ENCODE measurements at regions not wholly inside any gene's neighbourhood (a gene's known extent, or its start where the extent isn't known, plus 50 kb on each side); places are given as distances from the start of the nearest gene placed in this dataset.
"Not testable (repeated sequence)": the region's sequence is repeated elsewhere in the genome, so short reads cannot be mapped to it uniquely, and the experiment has no call there.

DNA sequence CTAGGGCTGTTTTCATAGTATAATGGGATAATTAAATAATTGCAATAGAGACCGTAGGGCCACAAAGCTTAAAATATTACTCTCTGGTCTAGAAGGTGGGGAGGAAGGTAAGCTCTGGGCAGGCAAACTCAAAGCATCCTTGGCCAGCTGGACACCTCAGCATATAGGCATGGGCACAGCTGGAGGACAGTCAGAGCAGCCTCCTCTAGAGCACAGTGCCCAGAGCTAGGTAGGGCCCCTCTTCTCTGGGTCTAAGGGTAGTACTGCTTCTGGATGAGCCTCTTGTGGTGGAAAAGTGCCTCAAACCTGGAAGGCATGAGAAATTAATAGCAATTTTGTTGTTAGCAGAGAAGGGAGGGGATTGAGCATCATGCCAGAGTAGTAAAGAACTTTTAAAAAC lies 116.9 kb upstream of the FOXN2 start:
- no peak for DNase-seq

DNA sequence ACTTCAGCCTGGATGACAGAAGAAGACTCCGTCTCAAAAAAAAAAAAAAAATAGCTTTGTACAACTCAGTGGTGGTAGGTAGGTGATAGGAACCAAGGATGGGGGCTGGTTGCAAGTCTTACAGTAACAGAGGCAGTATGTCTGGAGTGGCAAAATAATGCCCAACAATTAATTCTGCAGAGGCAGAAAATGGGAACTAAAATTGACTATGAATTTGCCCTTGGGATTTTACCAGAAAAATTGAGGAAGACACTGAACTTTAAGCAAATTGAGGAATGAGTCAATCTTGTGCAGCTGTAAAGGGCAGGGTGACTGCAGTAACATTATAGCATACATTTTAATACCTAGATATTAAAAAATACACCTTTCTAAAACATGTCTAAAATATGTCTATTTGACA lies 116.1 kb upstream of the FOXN2 start:
- no peak for DNase-seq

DNA sequence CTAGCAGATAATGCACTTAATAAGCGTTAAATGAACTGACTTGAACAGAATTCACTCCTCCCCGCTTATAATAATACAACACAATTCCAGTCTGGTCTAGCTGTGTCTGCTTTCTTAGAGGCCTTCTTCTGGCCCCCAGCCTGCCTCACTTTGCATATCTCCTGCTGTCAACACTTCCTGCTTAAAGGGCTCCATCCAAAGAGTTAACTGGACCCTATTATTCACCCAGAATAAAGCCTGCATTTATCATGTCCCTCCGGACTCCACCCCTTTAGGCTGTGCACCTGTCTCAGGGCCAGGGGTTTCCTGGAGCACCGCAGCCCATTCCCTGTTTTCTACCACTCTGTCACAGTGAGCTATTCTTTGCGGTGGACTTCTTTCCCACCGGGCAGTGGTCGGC lies 115.4 kb upstream of the FOXN2 start:
- no peak for DNase-seq

DNA sequence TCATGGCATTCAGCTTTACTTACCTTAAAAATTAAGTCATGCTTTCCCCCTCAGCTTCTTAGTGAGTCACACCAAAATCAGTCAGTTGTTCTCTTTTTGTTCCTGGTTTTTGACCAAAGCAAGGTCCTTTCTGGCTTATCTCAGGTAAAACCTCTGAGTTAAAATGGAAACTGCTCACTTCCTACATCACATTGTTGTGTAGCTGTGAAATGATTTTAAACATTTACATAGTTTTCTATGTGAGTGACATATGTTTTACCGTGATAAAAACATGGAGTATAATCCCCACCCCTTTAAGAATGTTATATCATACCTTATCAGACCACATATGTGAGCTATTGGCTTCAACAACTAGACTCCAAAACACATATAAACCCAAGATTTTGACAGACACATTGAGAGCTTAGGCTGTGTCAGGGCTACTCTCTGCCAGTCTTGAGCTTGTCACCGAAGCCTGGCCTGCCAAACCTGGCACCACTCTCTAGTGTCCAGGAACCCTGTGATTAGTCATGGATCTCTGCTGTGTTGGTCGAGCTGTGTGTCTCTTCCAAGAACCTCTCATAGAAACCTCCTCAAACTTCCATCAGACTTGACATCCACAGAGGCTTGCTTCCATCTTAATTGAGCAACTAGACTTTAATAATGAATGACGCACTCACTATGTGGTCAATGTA lies 113.7 kb upstream of the FOXN2 start:
- DNase-seq = no peak

DNA sequence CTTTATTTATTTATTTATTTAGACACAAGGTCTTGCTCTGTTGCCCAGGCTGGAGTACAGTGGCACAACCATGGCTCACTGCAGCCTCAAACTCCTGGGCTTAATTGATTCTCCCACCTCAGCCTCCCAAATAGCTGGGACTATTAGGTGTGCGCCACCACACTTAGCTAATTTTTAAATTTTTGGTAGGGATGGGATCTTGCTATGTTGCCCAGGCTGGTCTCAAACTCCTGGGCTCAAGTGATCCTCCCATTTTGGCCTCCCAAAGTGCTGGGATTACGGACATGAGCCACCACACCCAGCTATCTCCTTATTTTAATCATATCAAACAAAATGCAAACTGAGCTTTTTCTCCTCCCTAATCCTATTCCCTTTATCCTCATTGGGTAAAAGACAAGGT lies 113.0 kb upstream of the FOXN2 start:
- not testable (repeated sequence) for DNase-seq

DNA sequence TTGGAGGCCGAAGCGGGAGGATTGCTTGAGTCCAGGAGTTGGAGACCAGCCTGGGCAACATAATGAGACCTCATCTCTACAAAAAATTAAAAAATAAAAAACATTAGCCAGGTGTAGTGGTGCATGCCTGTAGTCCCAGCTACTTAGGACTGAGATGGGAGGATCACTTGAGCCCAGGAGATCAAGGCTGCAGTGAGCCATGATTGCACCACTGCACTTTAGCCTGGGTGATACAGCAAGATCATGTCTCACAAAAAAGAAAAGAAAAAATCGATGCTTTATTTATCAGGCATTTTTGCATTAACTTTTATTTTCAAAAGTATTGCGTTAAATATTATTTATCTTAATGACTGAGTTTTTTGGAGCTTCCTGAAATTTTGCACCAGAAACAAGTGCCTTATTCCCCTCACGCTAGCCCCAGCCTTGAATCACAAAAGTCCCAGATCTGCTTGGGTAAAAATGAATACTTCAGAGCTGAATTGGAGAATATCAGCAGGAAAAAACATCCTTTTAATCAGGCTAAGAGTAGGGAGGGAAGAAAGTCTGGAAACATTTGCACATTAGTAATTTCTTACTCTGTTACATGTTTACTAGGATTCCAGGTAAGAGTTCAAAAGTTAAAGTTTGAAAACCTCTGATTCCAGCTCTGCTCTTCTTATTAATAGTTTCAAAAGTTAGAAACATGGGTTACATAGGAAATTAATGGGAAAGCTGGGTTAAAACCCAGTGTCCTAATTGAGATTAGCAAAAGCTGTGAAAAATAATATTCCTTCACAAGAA lies 111.4 kb upstream of the FOXN2 start:
- DNase-seq = no peak

DNA sequence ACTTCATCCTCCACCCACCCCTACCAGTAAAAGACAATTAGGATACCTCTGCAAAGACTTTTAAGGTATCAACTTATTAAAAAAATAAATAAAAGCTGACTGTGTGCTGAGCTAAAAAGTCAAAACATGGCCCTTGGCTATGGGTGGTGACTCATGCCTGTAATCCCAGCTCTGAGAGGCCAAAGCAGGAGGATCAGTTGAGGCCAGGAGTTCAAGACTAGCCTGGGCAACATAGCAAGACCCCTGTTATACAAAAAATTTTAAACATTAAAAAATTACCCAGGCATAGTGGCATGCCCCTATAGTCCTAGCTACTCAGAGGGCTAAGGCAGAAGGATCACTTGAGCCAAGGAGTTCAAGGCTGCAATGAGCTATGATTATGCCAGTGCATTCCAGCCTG lies 110.8 kb upstream of the FOXN2 start:
- no peak for DNase-seq

DNA sequence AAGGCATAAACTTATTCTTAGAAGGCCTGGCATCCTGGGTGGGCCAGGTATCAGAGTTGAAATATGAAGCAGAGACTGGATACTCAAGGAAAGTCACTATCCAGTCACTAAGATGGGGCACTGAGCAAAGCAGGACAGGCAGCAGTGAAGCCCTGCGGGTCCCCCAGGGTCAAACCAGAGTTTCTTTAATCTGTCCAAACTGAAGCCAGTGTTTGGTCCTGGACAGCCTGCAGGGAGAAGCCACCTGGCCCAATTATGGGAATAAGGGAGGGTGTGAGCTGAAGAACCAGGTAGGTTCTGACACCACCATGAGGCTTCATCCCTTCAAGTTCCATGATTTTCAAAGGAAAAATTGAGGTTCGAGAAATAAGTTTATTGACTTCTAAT lies 109.7 kb upstream of the FOXN2 start:
- no peak for DNase-seq

DNA sequence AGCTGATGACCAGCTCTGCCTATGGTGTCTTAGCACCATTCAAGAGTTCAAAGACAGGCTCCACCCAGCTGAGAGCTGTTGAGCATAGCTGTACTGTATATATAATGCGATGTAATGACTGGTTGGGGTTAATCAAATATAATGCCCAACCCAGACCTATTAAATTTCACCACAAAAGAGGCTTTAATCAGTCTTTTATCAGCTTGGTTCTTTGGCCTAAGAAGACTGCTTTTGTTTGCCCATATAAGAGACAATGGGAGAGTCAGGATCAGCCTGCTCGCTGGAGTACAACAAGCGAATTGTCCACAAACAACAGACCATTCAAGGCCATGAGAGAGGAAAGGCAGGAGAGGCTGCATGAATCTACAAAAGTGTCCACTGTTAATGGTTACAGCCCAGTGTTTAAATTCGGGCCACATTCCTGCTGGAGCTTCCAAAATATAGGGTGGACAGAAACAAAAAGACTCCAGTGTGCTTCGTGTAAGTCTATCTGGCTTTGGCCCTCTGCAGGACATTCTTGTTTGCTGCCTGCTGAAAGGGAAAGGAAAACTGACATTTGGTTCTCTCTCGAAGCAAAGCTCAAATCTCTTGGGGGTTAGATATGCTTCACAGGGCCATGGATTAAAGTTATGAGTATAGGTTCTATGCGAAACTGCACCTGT lies 109.2 kb upstream of the FOXN2 start:
- DNase-seq = no peak

DNA sequence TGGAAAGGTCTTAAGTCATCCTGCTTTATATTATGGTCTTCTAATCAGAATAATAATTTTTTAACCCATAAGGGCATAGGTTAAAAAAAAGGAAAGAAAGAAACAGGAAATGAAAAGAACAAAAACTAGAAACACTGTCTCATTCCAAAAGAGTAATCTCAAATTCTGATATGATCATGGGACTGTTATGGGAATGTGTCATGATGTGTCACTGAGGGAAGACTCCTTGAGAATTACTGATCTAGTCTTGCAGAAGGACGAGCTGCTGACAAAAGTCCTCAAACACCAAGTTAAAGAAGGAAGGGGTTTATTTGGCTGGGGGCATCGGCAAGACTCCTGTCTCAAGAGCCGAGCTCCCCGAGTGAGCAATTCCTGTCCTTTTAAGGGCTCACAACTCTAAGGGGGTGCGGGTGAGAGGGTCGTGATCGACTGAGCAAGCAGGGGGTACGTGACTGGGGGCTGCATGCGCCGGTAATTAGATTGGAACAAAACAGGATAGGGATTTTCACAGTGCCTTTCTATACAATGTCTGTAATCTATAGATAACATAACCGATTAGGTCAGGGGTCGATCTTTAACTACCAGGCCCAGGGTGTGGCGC lies 108.3 kb upstream of the FOXN2 start:
- DNase-seq = not testable (repeated sequence)

DNA sequence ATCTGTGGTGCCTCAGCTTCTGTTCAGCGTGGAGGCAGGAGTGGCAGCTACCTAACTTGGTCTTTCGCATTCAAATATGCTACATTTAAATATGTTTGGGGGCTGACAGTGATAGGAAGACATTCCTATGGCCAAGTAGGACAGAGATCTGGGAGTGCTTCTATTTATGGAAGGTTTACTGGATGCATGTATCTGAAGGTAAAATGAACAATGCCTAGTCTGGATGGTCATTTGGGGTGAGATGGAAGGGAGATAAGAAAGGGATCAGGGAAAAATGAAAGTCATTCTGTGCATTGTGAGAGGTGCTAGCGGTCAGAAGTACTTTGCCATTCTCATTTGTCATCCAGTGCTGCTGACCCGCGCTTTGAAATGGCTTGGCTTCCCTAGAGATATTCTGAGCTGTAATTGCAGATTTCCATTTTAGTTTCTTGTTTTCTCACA lies 107.3 kb upstream of the FOXN2 start:
- DNase-seq = no peak

DNA sequence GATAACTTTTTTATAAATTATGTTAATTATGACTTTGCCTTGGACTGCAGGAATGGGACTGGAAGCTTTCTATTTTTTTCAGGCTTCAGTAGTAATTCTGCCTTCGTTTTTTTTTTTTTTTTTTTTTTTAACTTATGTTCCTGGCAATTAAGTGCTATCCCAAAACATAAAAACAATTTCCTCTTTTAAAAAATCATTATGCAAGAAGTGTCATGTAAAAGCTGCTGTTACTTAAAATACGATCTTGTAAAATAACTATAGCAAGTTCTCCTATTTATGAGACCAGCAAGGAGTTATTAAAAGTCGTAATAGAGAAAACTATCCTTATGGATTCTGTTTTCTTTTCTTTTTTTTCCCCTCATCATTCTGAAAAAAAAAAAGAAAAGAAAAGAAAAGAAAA lies 106.6 kb upstream of the FOXN2 start:
- no peak for DNase-seq

DNA sequence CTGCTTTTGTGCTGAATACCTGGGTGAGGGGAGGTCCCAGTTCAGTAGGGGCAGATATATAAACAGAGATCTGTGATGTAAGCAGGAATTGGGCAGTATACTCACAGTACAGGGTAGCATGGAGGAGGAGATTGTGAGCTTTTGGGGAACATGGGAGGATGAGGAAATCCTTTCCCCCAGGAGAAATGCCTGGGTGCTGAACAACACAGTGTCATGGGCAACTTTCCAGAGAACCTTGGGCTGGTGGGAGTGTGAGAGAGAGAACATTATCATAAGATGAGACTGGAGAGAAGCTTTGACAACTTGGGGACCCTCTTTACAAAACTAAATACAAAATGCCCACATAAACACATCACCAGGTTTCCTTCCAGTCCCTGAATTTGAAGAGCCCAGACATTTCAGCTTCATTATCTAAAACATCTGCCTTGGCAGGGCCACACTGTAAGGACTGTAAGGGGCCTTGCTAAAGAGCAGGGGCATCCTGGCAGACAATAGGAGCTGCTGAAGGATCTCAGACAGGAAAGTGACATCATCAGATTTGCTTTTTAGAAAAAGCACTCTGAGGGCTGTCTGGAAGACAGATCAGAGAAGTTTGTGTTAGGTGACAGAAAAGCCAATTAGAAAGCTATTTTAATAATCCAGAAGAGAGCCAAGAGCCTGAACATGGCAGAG lies 105.1 kb upstream of the FOXN2 start:
- no peak for DNase-seq

DNA sequence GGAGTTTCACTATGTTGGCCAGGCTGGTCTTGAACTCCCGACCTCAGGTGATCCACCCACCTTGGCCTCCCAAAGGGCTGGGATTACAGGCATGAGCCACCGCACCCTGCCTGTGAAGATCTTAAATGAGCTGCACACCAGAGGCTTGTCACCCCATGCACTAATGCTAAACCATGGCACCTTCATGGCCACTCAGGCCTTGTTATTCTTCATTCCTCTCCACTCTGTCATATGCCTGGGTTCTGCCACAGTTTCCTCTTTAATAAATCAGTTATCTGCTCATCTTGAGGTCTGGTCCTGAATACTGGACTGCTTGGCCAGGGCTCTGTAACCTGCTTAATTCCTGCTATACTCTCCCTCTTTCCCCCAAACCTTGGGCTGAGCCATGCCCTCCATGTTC lies 104.3 kb upstream of the FOXN2 start:
- DNase-seq = no peak

DNA sequence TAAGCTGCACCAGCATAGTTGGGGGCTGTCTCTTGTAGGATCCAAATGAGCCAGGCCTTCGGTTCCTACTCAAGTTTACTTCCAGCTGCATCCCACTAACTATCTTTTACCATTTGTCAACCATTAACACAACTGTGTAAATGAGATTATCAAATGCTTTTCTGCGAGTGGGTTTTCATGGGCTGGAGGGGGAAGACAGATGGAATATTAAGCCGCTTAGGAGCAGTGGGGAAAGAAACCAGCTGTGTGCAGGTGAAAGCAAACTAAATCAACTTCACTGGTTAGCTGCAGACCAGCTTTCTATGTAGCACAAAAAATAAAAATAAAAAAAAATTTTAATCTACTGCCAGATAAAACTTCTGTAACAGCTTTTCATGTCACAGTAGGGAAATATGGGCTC lies 100.8 kb upstream of the FOXN2 start:
- DNase-seq = no peak

DNA sequence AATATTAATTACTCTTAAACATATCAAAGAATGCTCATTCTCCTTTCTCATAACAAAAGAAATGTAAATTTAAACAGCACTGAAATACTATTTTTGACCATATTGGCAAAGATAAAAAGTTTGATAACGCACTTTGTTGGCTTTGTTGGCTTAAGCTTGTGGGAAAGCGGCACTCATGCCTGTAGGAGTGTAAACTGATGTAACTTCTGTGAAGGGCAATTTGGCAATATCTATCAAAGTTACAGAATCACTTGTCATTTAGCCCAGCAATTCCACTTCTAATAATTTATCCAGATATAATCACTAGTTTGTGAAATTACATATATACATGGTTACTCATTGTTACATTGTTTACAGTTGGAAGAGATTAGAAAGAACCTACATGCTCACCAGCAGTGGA lies 96.3 kb upstream of the FOXN2 start:
- no peak for DNase-seq

DNA sequence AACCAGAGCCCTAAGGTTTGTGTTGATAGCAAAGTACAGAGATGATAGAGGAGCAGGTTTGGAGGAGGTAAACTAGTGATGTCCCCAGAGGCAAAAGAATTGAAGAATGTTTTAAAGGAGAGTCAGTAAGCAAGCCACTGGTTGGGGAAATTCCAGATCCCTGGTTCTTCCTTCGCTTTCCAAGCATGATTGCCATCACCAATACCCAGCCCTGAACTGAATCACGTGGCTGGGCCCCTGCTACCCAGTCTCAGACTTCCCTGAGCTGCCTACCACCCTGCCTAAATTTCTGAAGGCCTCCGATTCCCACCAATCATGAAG lies 95.3 kb upstream of the FOXN2 start:
- DNase-seq = no peak

DNA sequence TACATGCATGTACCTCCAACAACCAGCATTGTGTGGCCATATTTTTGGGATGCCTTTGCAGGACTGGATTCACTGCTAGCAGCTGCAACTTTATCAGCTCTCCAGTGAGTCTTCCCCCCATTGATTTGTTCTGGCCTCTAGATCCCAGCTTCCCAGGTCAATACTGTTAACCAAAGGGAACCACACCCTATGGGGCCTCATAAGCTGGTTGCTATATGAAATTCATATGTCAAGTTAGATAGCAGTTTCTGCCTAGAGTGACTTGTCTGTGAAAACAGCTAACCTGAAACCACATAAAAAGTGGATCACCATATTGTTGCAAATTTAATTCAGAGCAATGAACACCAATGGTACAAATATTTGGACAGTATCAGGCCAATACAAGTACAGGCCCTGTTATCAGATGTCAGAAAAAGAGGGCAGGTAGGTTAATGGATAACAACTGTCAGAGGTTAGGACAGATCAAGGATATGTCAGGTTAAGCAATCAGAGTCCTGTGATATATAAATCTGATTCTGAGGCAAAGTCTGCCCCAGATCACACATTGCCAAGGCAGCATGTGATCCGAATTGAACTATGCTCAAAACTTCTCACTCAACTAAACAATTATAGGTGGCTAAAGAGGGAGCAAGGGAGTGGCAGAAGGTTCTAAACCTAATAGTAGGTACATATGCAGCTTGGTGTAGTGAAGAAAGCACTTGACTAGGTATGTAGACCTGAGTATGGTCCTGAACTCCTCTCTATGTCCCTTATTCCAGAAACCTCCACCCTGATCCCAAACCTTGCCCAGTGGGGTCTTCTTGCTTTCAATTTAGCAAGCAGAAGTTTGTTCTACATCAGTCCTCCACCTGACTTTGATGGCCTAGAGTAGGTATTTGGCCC lies 94.7 kb upstream of the FOXN2 start:
- no peak for DNase-seq

DNA sequence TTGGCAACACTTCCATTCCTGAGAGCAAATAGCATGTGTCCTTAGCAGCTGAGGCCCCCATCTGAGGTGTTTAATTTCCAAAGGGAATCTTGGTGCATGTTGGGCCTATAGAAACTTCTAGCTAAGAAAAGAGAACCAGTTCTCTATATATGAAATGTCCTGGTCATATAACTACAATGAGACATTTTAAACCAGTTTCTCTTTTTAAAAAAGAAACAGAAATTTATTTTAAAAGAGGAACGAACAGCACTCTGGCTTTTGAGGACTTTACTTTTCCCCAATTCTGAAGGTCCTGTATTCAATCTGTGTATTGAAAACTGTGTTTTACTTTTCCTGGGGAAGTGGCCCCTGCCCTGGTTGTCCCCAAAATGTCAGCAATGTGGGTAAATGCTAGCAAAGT lies 94.0 kb upstream of the FOXN2 start:
- DNase-seq = no peak

DNA sequence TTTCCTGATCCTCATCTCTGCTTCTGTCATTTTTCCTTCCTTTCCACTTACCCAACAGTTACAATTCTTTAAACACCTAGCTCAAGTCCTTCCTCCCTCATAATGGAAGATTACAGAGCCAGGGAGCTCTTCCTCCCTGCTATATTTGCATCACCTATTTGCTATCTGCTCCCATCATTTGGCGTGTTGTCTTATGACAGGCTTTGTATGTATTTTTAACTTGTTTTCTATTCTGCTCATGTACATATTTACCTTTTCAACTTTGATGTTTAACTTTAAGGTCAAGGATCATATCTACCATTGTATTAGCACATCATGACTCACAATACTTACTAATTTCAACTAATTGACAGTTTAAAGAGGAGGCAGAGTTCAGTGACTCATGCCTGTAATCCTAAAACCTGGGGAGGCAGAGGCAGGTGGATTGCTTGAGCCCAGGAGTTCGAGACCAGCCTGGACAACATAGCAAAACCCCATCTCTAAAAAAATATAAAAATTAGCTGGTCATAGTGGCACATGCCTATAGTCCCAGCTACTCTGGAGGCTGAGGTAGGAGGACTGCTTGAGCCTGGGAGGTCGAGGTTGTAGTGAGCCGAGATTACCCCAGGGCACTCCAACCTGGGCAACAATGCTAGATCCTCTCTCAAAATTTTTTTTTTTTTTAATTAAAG lies 92.5 kb upstream of the FOXN2 start:
- no peak for DNase-seq

DNA sequence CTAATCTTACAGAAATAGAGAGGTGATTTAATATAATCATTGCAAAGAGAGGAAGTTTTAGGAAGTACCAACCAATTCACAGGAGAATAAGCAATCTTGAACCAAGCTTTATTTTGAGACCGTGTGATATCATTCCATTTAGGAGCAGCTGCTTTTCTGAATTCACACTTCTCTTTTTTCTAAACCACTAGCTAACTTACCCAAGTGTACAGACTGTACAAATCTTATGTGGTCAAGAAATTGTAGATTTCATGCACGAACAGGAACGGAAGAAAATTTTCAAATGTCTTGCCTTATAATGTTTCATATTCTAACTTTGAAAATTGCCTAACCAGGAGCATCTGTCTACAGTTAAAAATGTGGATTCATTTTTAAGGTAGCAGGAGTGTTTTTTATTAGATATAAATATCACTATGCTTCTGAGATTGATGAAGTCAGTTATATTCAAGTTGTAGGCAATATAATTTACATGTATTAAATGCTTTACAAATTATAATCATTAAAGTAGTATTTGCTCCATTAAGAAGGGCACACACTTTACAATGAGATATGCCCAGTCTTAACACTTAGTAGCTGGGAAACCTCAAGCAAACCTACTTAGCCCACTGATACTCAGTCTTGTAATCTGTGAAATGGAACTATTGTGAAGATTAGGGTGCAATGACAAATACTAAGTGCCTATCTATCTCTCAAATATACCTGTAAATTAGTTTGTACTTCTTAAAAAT lies 86.7 kb upstream of the FOXN2 start:
- DNase-seq = no peak

All from islet precursor cell (in vitro differentiated cells).